Kidney epithelial cell (primary cell): ENCODE measurements at regions not wholly inside any gene's neighbourhood (a gene's known extent, or its start where the extent isn't known, plus 50 kb on each side); places are given as distances from the start of the nearest gene placed in this dataset.

Experiments
- DNase-seq: peaks from one replicate; pipeline ENCODE4 v3.0.0-alpha.2; 2010; ENCODE audit warnings: low read depth
- H3K27me3 ChIP-seq: 2 replicates; pipeline ENCODE4 v1.6.0; 2011; ENCODE audit warnings: low read length; ENCODE audit not compliant: control insufficient read depth, insufficient read depth
- H3K36me3 ChIP-seq: 2 replicates; pipeline ENCODE4 v1.5.1; 2011; ENCODE audit warnings: low read length; ENCODE audit not compliant: control insufficient read depth, insufficient read depth
- H3K4me3 ChIP-seq: 2 replicates; pipeline ENCODE4 v1.5.1; 2011; ENCODE audit warnings: low read depth, mild to moderate bottlenecking, control low read depth, low read length
- TF ChIP-seq, protein P1 (sequence below): IDR thresholded peaks from 2 replicates; pipeline ENCODE4 v1.5.1; 2011; ENCODE audit warnings: mild to moderate bottlenecking, moderate library complexity, low read length, control low read depth, inconsistent platforms; ENCODE audit not compliant: insufficient read depth, poor library complexity, severe bottlenecking

DNA sequence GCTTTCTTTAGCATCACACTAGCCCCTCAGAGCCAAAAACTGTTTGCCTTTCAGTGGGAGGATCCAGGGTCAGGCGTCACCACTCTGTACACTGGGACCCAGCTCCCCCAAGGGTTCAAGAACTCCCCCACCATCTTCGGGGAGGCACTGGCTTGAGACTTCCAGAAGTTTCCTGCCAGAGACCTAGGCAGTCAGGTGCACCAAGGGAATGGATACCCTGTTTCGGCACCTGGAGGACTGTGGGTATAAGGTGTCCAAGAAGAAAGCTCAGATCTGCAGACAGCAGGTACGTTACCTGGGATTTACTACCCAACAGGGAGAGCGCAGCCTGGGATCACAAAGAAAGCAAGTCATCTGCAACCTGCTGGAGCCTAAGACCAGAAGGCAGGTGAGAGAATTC lies 603.0 kb downstream of the UQCRFS1 start:
- TF ChIP-seq, protein P1, sequence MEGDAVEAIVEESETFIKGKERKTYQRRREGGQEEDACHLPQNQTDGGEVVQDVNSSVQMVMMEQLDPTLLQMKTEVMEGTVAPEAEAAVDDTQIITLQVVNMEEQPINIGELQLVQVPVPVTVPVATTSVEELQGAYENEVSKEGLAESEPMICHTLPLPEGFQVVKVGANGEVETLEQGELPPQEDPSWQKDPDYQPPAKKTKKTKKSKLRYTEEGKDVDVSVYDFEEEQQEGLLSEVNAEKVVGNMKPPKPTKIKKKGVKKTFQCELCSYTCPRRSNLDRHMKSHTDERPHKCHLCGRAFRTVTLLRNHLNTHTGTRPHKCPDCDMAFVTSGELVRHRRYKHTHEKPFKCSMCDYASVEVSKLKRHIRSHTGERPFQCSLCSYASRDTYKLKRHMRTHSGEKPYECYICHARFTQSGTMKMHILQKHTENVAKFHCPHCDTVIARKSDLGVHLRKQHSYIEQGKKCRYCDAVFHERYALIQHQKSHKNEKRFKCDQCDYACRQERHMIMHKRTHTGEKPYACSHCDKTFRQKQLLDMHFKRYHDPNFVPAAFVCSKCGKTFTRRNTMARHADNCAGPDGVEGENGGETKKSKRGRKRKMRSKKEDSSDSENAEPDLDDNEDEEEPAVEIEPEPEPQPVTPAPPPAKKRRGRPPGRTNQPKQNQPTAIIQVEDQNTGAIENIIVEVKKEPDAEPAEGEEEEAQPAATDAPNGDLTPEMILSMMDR, result no peak
- DNase-seq, result no peak
- H3K36me3 ChIP-seq, result no peaks in the 10 kb centered on the region
- H3K27me3 ChIP-seq, result no peaks in the 10 kb centered on the region
- H3K4me3 ChIP-seq, result no peak overlapping the region

DNA sequence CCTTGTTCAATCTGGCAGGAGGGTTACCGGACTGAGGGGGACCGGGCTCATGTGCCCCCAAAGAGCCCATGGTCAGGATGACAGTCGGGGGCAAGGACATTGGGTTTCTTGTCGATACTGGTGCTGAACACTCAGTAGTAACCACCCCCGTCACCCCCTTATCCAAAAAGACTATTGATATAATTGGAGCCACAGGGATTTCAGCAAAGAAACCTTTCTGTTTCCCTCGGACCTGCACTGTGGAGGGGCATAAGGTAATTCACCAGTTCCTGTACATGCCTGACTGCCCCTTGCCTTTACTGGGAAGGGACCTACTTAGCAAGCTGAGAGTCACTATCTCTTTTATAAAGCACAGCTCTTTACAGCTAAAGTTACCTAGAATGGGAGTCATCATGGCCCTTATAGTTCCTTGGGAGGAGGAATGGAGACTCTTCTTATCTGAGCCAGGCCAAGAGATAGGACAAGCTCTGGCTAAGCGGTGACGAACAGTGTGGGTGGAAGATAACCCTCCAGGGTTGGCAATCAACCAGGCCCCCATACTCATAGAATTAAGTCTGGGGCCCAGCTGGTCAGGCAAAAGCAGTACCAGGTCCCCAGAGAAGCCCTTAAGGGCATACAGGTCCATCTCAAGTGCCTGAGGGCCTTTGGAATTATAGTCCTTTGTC lies 603.7 kb downstream of the UQCRFS1 start:
- DNase-seq, result no peak
- TF ChIP-seq, protein P1, result no peak
- Histone ChIP-seq H3K36me3 (no peaks in the 10 kb centered on the region), H3K27me3 (no peaks in the 10 kb centered on the region), H3K4me3 (no peak overlapping the region)

DNA sequence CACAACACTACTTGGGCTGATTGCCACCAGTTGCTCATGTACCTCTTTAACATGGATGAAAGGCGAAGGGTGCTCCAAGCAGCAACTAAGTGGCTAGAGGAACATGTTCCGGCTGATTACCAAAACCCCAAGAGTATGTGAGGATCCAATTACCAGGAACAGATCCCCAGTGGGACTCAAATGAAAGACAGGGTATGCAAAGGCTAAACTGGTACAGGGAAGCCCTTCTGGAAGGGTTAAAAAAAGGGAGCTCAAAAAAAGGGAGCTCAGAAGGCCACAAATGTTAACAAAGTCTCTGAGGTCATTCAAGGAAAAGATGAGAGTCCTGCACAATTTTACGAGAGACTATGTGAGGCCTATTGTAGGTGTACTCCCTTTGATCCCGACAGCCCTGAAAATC lies 604.7 kb downstream of the UQCRFS1 start:
- no peaks in the 10 kb centered on the region for H3K36me3 ChIP-seq
- no peak for DNase-seq
- no peaks in the 10 kb centered on the region for H3K27me3 ChIP-seq
- TF ChIP-seq, protein P1, result no peak
- H3K4me3 ChIP-seq, result no peak overlapping the region

DNA sequence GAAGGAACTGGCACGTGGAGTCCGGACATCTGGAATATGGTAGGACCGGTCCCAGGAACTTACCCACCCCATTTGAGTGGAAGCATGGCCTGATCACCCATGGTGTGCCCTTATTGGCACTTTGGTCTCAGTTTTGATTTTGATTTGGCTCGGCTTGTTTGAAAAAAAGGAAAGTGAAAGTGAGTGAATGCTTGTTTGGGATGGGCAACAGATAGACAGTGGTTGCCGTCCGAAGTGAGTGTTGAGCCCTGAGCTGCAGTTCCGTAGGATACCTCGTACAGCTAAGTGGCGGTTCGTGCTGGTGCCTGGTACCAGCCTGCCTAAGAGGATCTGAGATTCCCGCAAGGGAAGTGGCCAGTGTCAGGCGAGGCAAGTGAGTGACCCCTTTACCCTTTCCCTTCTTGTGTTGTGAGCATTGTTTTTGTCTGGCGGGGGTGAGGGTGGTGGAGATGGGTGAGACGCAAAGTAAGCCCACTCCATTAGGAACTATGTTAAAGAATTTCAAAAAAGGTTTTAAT lies 605.8 kb downstream of the UQCRFS1 start:
- no peak for DNase-seq
- no peaks in the 10 kb centered on the region for H3K36me3 ChIP-seq
- H3K27me3 ChIP-seq, result no peaks in the 10 kb centered on the region
- no peak overlapping the region for H3K4me3 ChIP-seq
- TF ChIP-seq, protein P1, result no peak

DNA sequence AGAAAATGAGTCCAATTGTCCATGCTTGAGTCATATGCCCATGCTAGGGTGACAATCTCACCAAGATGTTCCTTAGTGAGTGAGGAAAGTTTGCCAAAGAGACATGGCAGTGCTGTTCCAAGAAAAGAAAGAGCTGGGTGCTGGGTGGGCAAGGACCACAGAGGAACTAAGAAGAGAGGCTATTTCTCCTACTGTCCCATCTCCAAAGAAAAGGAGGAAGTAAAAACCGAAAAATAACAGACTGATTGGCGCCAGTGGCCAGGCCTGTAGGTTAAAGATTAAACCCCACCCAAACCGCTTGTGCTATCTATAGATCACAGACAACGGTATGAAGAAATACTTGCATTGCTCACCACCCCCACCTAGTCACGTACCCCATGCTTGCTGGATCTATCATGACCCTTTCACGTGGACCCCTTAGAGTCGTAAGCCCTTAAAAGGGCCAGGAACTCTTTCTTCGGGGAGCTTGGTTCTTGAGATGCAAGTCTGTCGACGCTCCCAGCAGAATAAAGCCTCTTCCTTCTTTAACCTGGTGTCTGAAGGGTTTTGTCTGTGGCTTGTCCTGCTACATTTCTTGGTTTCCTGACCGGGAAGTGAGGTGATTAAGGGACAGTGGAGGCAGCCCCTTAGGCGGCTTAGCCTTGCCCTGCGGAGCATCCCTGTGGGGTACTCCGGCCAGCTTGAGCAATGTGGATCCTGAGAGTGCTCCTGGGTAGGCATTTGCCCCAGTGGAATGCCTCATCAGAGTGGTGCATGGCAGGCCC lies 606.5 kb downstream of the UQCRFS1 start:
- Histone ChIP-seq H3K4me3 (no peak overlapping the region), H3K27me3 (no peaks in the 10 kb centered on the region), H3K36me3 (no peaks in the 10 kb centered on the region)
- no peak for DNase-seq
- TF ChIP-seq, protein P1, result no peak
